ENCODE measurements at regions not wholly inside any gene's neighbourhood (a gene's known extent, or its start where the extent isn't known, plus 50 kb on each side); places are given as distances from the start of the nearest gene placed in this dataset.

- Histone ChIP-seq H2BK5ac (ENCODE audit: low read depth, low read length) (no peak overlapping the region), H3K4ac (replicated peaks; ENCODE audit: insufficient read length, low read depth, low read length) (no peak overlapping the region)
- TF ChIP-seq SIN3A (conservative IDR thresholded peaks at IDR 0.05 in 1 of 2, IDR thresholded peaks at IDR 0.05 in 1 of 2; ENCODE audit: low read depth in 1 of 2, low read length in 2 of 2) (no peak), CHD2 (IDR thresholded peaks at IDR 0.05; ENCODE audit: low read length) (no peak), KDM4A (IDR thresholded peaks at IDR 0.05; ENCODE audit: low read depth, low read length, severe bottlenecking) (no peak), CBX5 (IDR thresholded peaks at IDR 0.05; ENCODE audit: low read depth, low read length) (no peak), CREB1 (IDR thresholded peaks at IDR 0.05) (no peak), TAF1 (IDR thresholded peaks at IDR 0.05; ENCODE audit: low read depth, low read length) (no peak), RXRA (IDR thresholded peaks at IDR 0.05; ENCODE audit: insufficient read depth, low read depth, low read length) (no peak), POLR2AphosphoS5 (IDR thresholded peaks at IDR 0.05; ENCODE audit: low read depth, low read length) (no peak), SUZ12 (IDR thresholded peaks at IDR 0.05; ENCODE audit: low read length) (no peak), ATF2 (IDR thresholded peaks at IDR 0.05; ENCODE audit: low read length) (no peak), EZH2 (IDR thresholded peaks at IDR 0.05; ENCODE audit: low read depth, low read length, severe bottlenecking) (no peak), CEBPB (IDR thresholded peaks at IDR 0.05; ENCODE audit: low read depth, low read length) (no peak), FOSL1 (IDR thresholded peaks at IDR 0.05; ENCODE audit: insufficient read depth, low read depth, low read length) (no peak), BRCA1 (IDR thresholded peaks at IDR 0.05; ENCODE audit: low read depth, low read length) (no peak)
Observed at GRCh38 chr2:66110608-66111007, 324.3 kb upstream of the MEIS1 start.

More at GRCh38 chr2:66110608-66111007, 324.3 kb upstream of the MEIS1 start:
- H4K20me1 ChIP-seq (replicated peaks in 1 of 2; ENCODE audit: control insufficient read depth in 1 of 2, insufficient read depth in 2 of 2, low read length in 2 of 2): no peaks in the 10 kb centered on the region
- H3K4me3 ChIP-seq (ENCODE audit: extremely low read depth in 1 of 4, insufficient read depth in 2 of 4, low read depth in 3 of 4, low read length in 4 of 4): no peak overlapping the region
- ChIA-PET CTCF (ENCODE audit: partially characterized antibody) (interaction anchor here (1.6 kb wide), 1 partner anchor 307 kb away, joined by 3 read pairs; no protein-coding TSS in a partner anchor), POLR2A (ENCODE audit: partially characterized antibody) (interaction anchor here (0.8 kb wide), 1 partner anchor 144 kb away, joined by 3 read pairs; no protein-coding TSS in a partner anchor)
- no peak overlapping the region for H3K23ac ChIP-seq (ENCODE audit: insufficient read length)
- H3K27me3 ChIP-seq (replicated peaks in 1 of 4; ENCODE audit: control insufficient read depth in 3 of 4, extremely low read depth in 1 of 4, insufficient read depth in 3 of 4, low read length in 3 of 4): no peaks in the 10 kb centered on the region
- no peak overlapping the region for H3K56ac ChIP-seq (replicated peaks; ENCODE audit: insufficient read length, low read depth, low read length)
- no peak overlapping the region for H3K9ac ChIP-seq (replicated peaks in 1 of 4; ENCODE audit: extremely low read depth in 1 of 4, low read depth in 3 of 4, low read length in 3 of 4)
- no peak overlapping the region for H2BK12ac ChIP-seq (ENCODE audit: low read depth, low read length)
- H2BK20ac ChIP-seq (ENCODE audit: low read length): no peak overlapping the region
- H3K79me2 ChIP-seq (ENCODE audit: control insufficient read depth in 1 of 2, insufficient read depth in 2 of 2, low read length in 2 of 2): no peaks in the 10 kb centered on the region
- H3K9me3 ChIP-seq (ENCODE audit: insufficient read depth in 2 of 2, low read depth in 1 of 2, low read length in 1 of 2): no peaks in the 10 kb centered on the region
- no peak overlapping the region for H3K14ac ChIP-seq (ENCODE audit: insufficient read length)
- no peak overlapping the region for H2BK15ac ChIP-seq (ENCODE audit: low read length)
- no peak overlapping the region for H3K4me2 ChIP-seq (ENCODE audit: insufficient read depth in 1 of 2, low read depth in 2 of 2, low read length in 2 of 2)
- no peak overlapping the region for H3K27ac ChIP-seq (ENCODE audit: low read depth, low read length)
- H4K5ac ChIP-seq (ENCODE audit: insufficient read length, low read depth, low read length): no peak overlapping the region
- H4K91ac ChIP-seq (replicated peaks; ENCODE audit: insufficient read length, low read length): no peak overlapping the region
- H3K4me1 ChIP-seq (replicated peaks in 1 of 4; ENCODE audit: control insufficient read depth in 3 of 4, insufficient read depth in 4 of 4, low read length in 3 of 4): peaks cover 0 to 2% (median 0%) of the 10 kb centered on the region in 4 experiments; a peak in 1 of 7 replicates
- no peak overlapping the region for H3K18ac ChIP-seq (ENCODE audit: extremely low read depth, low read length)
- H3K79me1 ChIP-seq (ENCODE audit: low read depth, low read length): no peaks in the 10 kb centered on the region; the same call in 1 of the 2 replicates
- WGBS, 2 experiments (ENCODE audit: extremely low coverage in 1 of 2, insufficient coverage in 1 of 2, insufficient read length in 1 of 2, insufficient replicate concordance in 2 of 2, low coverage in 1 of 2, low lambda C conversion rate in 2 of 2, missing lambda C conversion rate in 1 of 2): 97% methylated on average over 2 of the region's 2 CpGs; no CpG with 5 or more reads in 1 of the 2 experiments
- H2BK120ac ChIP-seq (replicated peaks; ENCODE audit: low read depth, low read length): no peak overlapping the region
- H2AFZ ChIP-seq (ENCODE audit: low read length): no peak overlapping the region
- no peak for DNase-seq (ENCODE audit: low read depth in 1 of 2, low spot score in 2 of 2)
- no peak for FAIRE-seq
- H3K36me3 ChIP-seq (ENCODE audit: control insufficient read depth in 2 of 4, insufficient read depth in 4 of 4, low read length in 3 of 4): no peaks in the 10 kb centered on the region
- no peaks in the 10 kb centered on the region for H3K23me2 ChIP-seq (ENCODE audit: low read depth, low read length)
- H4K8ac ChIP-seq (ENCODE audit: extremely low read depth, insufficient read depth, low read length): no peak overlapping the region
- H2AK5ac ChIP-seq (ENCODE audit: low read depth, low read length): no peak overlapping the region
